ENCODE measurements at regions not wholly inside any gene's neighbourhood (a gene's known extent, or its start where the extent isn't known, plus 50 kb on each side); places are given as distances from the start of the nearest gene placed in this dataset.

- Histone ChIP-seq H3K4me3 (ENCODE audit: low read depth, low read length) (no peak overlapping the region), H3K4me1 (ENCODE audit: insufficient read depth) (no peaks in the 10 kb centered on the region), H3K36me3 (ENCODE audit: insufficient read depth) (no peaks in the 10 kb centered on the region), H3K27ac (ENCODE audit: low read depth) (no peak overlapping the region)
- 82% methylated on average over 2 of the region's 2 CpGs for WGBS
- DNase-seq (ENCODE audit: extremely low spot score): no peak
These were observed 736.3 kb upstream of the ACVR2A start for GRCh38 chr2:147108548-147108947.

- WGBS: 73% methylated on average over 5 of the region's 5 CpGs
- H3K4me1 ChIP-seq (ENCODE audit: insufficient read depth): no peaks in the 10 kb centered on the region
- no peak overlapping the region for H3K4me3 ChIP-seq (ENCODE audit: low read depth, low read length)
- H3K36me3 ChIP-seq (ENCODE audit: insufficient read depth): no peaks in the 10 kb centered on the region
- H3K27ac ChIP-seq (ENCODE audit: low read depth): no peak overlapping the region
- DNase-seq (ENCODE audit: extremely low spot score): no peak
These were observed 742.7 kb upstream of the ACVR2A start for GRCh38 chr2:147101941-147102790.

DNA sequence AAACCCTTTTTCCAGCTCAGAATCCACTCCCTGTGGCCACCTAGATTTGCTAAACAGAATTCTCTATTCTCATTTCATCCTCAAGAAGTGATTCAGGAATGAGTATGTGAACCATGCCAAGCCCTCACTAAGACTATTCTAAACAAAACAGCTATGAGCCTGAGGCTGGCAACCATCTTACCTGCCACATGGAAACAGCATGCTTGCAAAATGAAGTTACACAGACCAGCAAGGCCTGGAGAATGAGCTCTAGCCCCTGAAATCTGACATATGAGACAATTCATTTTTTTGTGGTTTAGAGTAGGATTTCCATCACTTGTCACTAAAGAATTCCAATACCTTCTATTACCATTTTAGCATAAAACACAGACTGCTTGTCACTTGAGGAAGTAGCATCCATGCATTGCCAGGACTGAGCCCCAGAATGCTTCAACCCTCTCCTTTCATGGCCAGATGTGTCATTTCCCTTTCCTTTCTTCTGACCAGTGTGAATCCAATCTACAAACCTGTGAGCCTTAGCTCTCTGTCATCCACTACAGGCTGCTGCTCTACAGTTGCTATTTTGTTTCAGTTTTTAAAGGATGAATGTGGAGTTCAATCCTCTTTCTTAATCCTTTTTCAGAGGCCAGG lies 744.3 kb upstream of the ACVR2A start:
- no peak for DNase-seq (ENCODE audit: extremely low spot score)
- H3K4me1 ChIP-seq (ENCODE audit: insufficient read depth): no peaks in the 10 kb centered on the region
- H3K4me3 ChIP-seq (ENCODE audit: low read depth, low read length): no peak overlapping the region
- no peaks in the 10 kb centered on the region for H3K36me3 ChIP-seq (ENCODE audit: insufficient read depth)
- H3K27ac ChIP-seq (ENCODE audit: low read depth): no peak overlapping the region

DNA sequence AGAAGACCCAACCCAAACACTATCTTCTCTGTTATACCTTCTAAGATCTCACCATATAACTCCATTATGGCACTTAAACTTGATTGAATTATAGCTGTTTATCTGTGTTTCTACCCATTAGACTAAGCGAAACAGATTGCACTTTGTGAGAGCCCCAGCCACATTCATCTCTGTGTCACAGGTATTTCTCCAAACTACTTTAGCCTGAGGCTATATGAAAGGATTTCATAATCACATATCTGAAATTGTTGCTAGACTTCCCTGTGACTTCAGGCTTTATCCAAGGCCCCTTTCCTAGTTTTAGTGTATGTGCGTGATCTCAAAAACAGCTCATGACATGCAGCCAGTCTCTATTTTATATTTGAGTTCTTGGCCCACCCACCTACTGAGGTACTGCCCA lies 745.0 kb upstream of the ACVR2A start:
- H3K27ac ChIP-seq (ENCODE audit: low read depth): no peak overlapping the region
- WGBS: 94% methylated on average over 2 of the region's 2 CpGs
- no peaks in the 10 kb centered on the region for H3K36me3 ChIP-seq (ENCODE audit: insufficient read depth)
- H3K4me3 ChIP-seq (ENCODE audit: low read depth, low read length): no peak overlapping the region
- DNase-seq (ENCODE audit: extremely low spot score): no peak
- no peaks in the 10 kb centered on the region for H3K4me1 ChIP-seq (ENCODE audit: insufficient read depth)

DNA sequence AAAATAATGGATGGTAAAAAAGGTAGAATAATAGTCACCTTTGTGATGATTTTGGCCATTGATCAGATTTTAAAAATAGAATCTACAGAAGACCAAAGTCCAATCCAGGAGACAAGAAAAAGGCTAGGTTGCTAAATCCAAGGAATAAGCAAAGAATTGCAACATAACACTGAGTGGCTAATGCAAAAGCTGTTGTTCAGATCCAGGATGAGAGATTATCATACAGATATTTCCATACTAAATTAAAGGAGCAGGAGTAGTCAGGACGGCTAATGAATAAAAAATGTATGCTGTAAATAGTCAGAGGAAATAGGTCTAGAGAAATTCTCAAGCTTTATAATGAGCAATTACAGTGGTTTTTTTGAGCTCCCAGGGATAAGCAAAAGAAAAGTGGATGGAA lies 745.9 kb upstream of the ACVR2A start:
- H3K4me3 ChIP-seq (ENCODE audit: low read depth, low read length): no peak overlapping the region
- H3K27ac ChIP-seq (ENCODE audit: low read depth): no peak overlapping the region
- WGBS: 56% methylated on average over 1 of the region's 1 CpG
- no peaks in the 10 kb centered on the region for H3K36me3 ChIP-seq (ENCODE audit: insufficient read depth)
- no peaks in the 10 kb centered on the region for H3K4me1 ChIP-seq (ENCODE audit: insufficient read depth)
- DNase-seq (ENCODE audit: extremely low spot score): no peak

DNA sequence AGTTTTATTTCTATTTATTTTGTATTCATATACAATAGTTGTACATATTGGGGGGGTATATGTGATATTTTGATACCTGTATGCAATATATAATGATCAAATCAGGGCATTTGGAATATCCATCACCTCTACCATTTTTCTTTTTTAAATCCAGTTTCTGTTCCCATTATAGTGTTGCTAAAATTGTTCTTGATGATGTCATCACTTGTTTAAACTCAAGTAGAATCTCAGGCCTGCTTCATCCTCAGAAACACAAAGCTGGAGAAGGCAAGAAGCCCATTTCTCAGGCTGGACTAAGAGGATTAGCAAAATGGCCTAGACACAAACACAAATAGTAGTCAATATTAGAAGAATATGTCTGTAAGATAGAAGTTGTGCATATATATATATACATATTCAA lies 747.1 kb upstream of the ACVR2A start:
- H3K4me1 ChIP-seq (ENCODE audit: insufficient read depth): no peaks in the 10 kb centered on the region
- H3K27ac ChIP-seq (ENCODE audit: low read depth): no peak overlapping the region
- DNase-seq (ENCODE audit: extremely low spot score): no peak
- H3K36me3 ChIP-seq (ENCODE audit: insufficient read depth): no peaks in the 10 kb centered on the region
- H3K4me3 ChIP-seq (ENCODE audit: low read depth, low read length): no peak overlapping the region

DNA sequence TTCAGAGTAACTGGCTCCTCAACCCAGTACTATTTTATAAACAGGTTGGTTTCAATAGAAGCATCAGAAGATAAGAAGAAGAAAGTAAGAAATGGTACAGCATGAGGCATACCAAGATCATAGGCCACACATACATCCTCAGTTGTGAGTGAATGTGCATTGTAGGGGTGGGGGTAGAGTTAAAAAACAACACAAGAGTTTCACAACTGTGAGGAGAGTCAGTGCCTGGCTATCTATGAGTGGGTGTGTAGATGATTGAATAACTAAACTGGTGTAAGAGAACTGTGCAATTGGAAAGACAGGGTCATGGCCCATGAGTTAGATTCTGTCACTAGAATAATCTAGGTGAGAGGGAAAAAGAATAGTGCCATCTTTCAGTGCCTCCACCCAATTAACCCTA lies 748.2 kb upstream of the ACVR2A start:
- no peak for DNase-seq (ENCODE audit: extremely low spot score)
- no peaks in the 10 kb centered on the region for H3K36me3 ChIP-seq (ENCODE audit: insufficient read depth)
- no peaks in the 10 kb centered on the region for H3K4me1 ChIP-seq (ENCODE audit: insufficient read depth)
- H3K27ac ChIP-seq (ENCODE audit: low read depth): no peak overlapping the region
- no peak overlapping the region for H3K4me3 ChIP-seq (ENCODE audit: low read depth, low read length)

DNA sequence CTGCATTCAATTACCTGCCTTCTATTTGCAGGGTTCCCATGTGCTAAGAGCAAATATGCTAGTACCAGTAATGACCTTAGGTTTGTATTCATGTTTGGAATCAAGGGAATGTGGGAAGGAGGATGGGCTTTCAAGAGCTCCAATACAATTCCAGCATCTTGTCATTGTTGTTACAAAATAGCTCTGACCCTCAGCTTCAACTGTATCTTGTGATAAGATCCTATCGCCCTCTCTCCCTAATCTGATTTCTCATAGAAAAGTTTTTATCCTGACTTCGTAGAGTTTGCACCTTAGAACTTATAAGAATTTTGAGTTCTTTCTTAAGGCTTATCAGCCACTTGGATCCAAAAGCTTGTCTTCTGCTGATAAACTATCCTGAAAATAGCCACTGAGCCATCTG lies 749.5 kb upstream of the ACVR2A start:
- Histone ChIP-seq H3K4me3 (ENCODE audit: low read depth, low read length) (no peak overlapping the region), H3K4me1 (ENCODE audit: insufficient read depth) (no peaks in the 10 kb centered on the region), H3K27ac (ENCODE audit: low read depth) (no peak overlapping the region), H3K36me3 (ENCODE audit: insufficient read depth) (no peaks in the 10 kb centered on the region)
- WGBS: 87% methylated on average over 2 of the region's 2 CpGs
- DNase-seq (ENCODE audit: extremely low spot score): no peak

DNA sequence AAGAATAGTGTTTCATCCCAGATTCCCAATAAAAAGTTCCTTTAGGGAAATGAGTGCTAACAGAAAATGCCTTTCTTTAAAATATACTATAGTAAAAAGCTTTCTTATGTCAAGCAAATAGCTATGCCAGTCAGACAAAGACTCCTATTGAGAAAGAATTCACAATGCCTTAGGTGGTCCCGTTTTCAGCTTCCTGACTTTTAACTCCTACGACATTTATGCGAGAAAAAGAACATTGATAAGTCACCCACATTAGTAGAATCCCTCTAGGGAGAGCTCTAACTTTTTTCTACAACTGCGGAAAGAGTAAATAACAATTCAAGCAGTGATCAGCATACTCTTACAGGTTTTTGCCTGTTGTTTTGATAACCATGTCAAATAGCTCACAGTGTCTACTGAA lies 750.8 kb upstream of the ACVR2A start:
- no peak overlapping the region for H3K27ac ChIP-seq (ENCODE audit: low read depth)
- 64% methylated on average over 4 of the region's 4 CpGs for WGBS
- H3K4me1 ChIP-seq (ENCODE audit: insufficient read depth): no peaks in the 10 kb centered on the region
- DNase-seq (ENCODE audit: extremely low spot score): no peak
- H3K4me3 ChIP-seq (ENCODE audit: low read depth, low read length): no peak overlapping the region
- H3K36me3 ChIP-seq (ENCODE audit: insufficient read depth): no peaks in the 10 kb centered on the region

- 95% methylated on average over 4 of the region's 4 CpGs for WGBS
- no peak for DNase-seq (ENCODE audit: extremely low spot score)
- no peak overlapping the region for H3K27ac ChIP-seq (ENCODE audit: low read depth)
- no peaks in the 10 kb centered on the region for H3K36me3 ChIP-seq (ENCODE audit: insufficient read depth)
- no peaks in the 10 kb centered on the region for H3K4me1 ChIP-seq (ENCODE audit: insufficient read depth)
- no peak overlapping the region for H3K4me3 ChIP-seq (ENCODE audit: low read depth, low read length)
These were observed 752.6 kb upstream of the ACVR2A start for GRCh38 chr2:147092266-147092665.

DNA sequence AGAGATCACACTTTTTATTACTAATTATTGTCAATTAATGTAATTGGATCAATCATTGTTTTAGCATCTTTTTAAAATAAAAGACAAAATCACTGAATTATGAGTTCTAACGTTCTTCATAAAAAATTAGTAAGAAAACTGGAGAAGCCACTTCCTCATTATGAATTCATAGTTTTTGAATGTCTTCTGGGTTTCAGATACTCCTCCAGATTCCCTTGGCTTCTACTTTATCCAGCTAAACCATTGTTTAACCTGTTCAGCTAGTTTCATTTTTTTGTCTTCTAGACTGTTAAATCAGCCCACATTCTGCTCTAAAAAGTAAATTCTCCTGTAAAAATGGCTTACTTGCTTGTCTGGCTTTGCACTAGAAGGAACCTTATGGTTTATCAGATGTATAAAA lies 753.4 kb upstream of the ACVR2A start:
- Histone ChIP-seq H3K4me1 (ENCODE audit: insufficient read depth) (no peaks in the 10 kb centered on the region), H3K27ac (ENCODE audit: low read depth) (no peak overlapping the region), H3K36me3 (ENCODE audit: insufficient read depth) (no peaks in the 10 kb centered on the region), H3K4me3 (ENCODE audit: low read depth, low read length) (no peak overlapping the region)
- no peak for DNase-seq (ENCODE audit: extremely low spot score)
- 0% methylated on average over 1 of the region's 1 CpG for WGBS

GRCh38 chr2:147088871-147089270 lies 756.0 kb upstream of the ACVR2A start:
- 91% methylated on average over 2 of the region's 2 CpGs for WGBS
- Histone ChIP-seq H3K36me3 (ENCODE audit: insufficient read depth) (no peaks in the 10 kb centered on the region), H3K4me3 (ENCODE audit: low read depth, low read length) (no peak overlapping the region), H3K4me1 (ENCODE audit: insufficient read depth) (no peaks in the 10 kb centered on the region), H3K27ac (ENCODE audit: low read depth) (no peak overlapping the region)
- DNase-seq (ENCODE audit: extremely low spot score): no peak

DNA sequence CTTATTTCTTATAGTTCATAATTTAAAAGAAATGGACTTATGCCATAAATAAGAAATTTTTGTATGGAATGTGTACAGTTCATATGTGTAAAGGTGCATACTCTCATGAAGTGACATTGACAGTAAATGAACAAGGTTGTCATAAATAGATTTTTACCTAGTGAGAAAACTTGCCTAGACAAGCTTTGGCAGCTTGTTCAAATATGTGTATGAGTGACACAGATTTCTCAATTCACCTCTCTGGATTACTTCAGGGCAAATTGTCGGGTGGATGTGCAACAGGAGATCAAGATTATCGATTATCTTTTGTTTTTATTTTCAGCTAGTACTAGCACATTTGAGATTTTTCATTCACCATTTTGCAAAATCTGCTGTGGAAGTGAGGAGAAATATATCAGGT lies 758.1 kb upstream of the ACVR2A start:
- Histone ChIP-seq H3K36me3 (ENCODE audit: insufficient read depth) (no peaks in the 10 kb centered on the region), H3K4me3 (ENCODE audit: low read depth, low read length) (no peak overlapping the region), H3K4me1 (ENCODE audit: insufficient read depth) (no peaks in the 10 kb centered on the region), H3K27ac (ENCODE audit: low read depth) (no peak overlapping the region)
- 86% methylated on average over 2 of the region's 2 CpGs for WGBS
- DNase-seq (ENCODE audit: extremely low spot score): no peak

DNA sequence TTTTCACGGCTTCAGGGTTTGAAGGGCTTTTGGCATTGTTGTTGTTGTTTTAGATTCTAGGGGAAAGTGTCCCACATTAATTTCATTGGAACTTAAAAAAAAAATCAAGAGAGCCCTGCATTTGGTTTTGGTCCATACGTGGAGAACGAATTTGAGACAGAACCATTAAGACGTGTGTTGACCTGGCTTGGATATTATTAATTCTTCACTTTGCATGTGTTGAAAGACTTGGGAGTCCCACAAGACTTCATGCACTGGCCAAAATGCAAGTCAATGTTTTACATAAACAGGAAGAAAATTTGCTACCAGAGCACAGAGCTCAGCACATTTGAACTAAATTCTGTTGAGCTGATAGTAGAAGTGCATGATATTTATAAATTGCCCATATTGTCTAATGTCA lies 761.2 kb upstream of the ACVR2A start:
- no peaks in the 10 kb centered on the region for H3K4me1 ChIP-seq (ENCODE audit: insufficient read depth)
- DNase-seq (ENCODE audit: extremely low spot score): no peak

More for the DNA sequence above, 761.2 kb upstream of the ACVR2A start:
- H3K36me3 ChIP-seq (ENCODE audit: insufficient read depth): no peaks in the 10 kb centered on the region
- WGBS: 86% methylated on average over 4 of the region's 4 CpGs
- H3K4me3 ChIP-seq (ENCODE audit: low read depth, low read length): no peak overlapping the region
- H3K27ac ChIP-seq (ENCODE audit: low read depth): no peak overlapping the region
